HG03460 (cell line): ENCODE measurements at regions not wholly inside any gene's neighbourhood (a gene's known extent, or its start where the extent isn't known, plus 50 kb on each side); places are given as distances from the start of the nearest gene placed in this dataset.
"Not testable (repeated sequence)": the region's sequence is repeated elsewhere in the genome, so short reads cannot be mapped to it uniquely, and the experiment has no call there.

Source experiments
- ATAC-seq: cut with Tn5 transposase; IDR thresholded peaks from one replicate; pipeline ENCODE4 v1.9.1; 2021; ENCODE audit not compliant: unreplicated experiment

- no peak for ATAC-seq
Measured at GRCh38 chr15:26132811-26133210, 269.7 kb upstream of the ATP10A start.

- ATAC-seq: no peak
Measured at GRCh38 chr15:26129852-26130251, 266.7 kb upstream of the ATP10A start.

- no peak for ATAC-seq
Measured at GRCh38 chr15:26128611-26129140, 265.5 kb upstream of the ATP10A start.

GRCh38 chr15:26126819-26127387 lies 263.8 kb upstream of the ATP10A start:
- no peak for ATAC-seq

- ATAC-seq: no peak
Measured at GRCh38 chr15:26126070-26126469, 262.9 kb upstream of the ATP10A start.

- ATAC-seq: no peak
Measured at GRCh38 chr15:26125664-26126063, 262.5 kb upstream of the ATP10A start.

- no peak for ATAC-seq
Measured at GRCh38 chr15:26119322-26119721, 256.2 kb upstream of the ATP10A start.

GRCh38 chr15:26115229-26115943 lies 252.3 kb upstream of the ATP10A start:
- ATAC-seq: no peak

GRCh38 chr15:26114128-26114527 lies 251.0 kb upstream of the ATP10A start:
- ATAC-seq: not testable (repeated sequence)

GRCh38 chr15:26113296-26113695 lies 250.2 kb upstream of the ATP10A start:
- ATAC-seq: no peak

- ATAC-seq: no peak
Measured at GRCh38 chr15:26109203-26109602, 246.1 kb upstream of the ATP10A start.

GRCh38 chr15:26106556-26106955 lies 243.4 kb upstream of the ATP10A start:
- no peak for ATAC-seq

GRCh38 chr15:26103002-26103404 lies 239.9 kb upstream of the ATP10A start:
- ATAC-seq: no peak

GRCh38 chr15:26102365-26102764 lies 239.2 kb upstream of the ATP10A start:
- no peak for ATAC-seq

- no peak for ATAC-seq
Measured at GRCh38 chr15:26101443-26101842, 238.3 kb upstream of the ATP10A start.

- no peak for ATAC-seq
Measured at GRCh38 chr15:26098801-26099200, 235.7 kb upstream of the ATP10A start.

GRCh38 chr15:26097216-26097615 lies 234.1 kb upstream of the ATP10A start:
- ATAC-seq: no peak

GRCh38 chr15:26096581-26096980 lies 233.5 kb upstream of the ATP10A start:
- ATAC-seq: no peak

- no peak for ATAC-seq
Measured at GRCh38 chr15:26095710-26096330, 232.7 kb upstream of the ATP10A start.

GRCh38 chr15:26091184-26091583 lies 228.1 kb upstream of the ATP10A start:
- ATAC-seq: no peak

- no peak for ATAC-seq
Measured at GRCh38 chr15:26087881-26088280, 224.8 kb upstream of the ATP10A start.

GRCh38 chr15:26087395-26087794 lies 224.3 kb upstream of the ATP10A start:
- ATAC-seq: no peak
